ENCODE measurements at regions not wholly inside any gene's neighbourhood (a gene's known extent, or its start where the extent isn't known, plus 50 kb on each side); places are given as distances from the start of the nearest gene placed in this dataset.

- no peak for TF ChIP-seq CTCF (IDR thresholded peaks at IDR 0.05; ENCODE audit: insufficient read depth, low read depth, low read length)
- TF ChIP-seq EZH2 (IDR thresholded peaks at IDR 0.05; ENCODE audit: insufficient read depth, low read length): no peak
Measured at GRCh38 chr7:69020536-69020935, 577.7 kb upstream of the AUTS2 start.

Data from astrocyte (in vitro differentiated cells and primary cell).